SHP77 treated with DMSO at 0.1 percent for 48 hours (cell line): ENCODE measurements at regions not wholly inside any gene's neighbourhood (a gene's known extent, or its start where the extent isn't known, plus 50 kb on each side); places are given as distances from the start of the nearest gene placed in this dataset.
A peak's percentile ranks its signal among the peaks of the same experiment; 100 is the strongest.
"Not testable (repeated sequence)": the region's sequence is repeated elsewhere in the genome, so short reads cannot be mapped to it uniquely, and the experiment has no call there.

Source experiments
- DNase-seq: peaks from one replicate; lab custom pipeline; 2025; lab: John Stamatoyannopoulos, UW

GRCh38 chr6:140538926-140539325 is 1164.5 kb upstream of the CITED2 start:
- no peak for DNase-seq

- DNase-seq: no peak
Observed at GRCh38 chr6:140537834-140538705, 1163.6 kb upstream of the CITED2 start.

GRCh38 chr6:140537211-140537610 is 1162.8 kb upstream of the CITED2 start:
- DNase-seq: no peak

GRCh38 chr6:140535511-140535910 is 1161.1 kb upstream of the CITED2 start:
- DNase-seq: no peak

- no peak for DNase-seq
Observed at GRCh38 chr6:140533526-140533925, 1159.1 kb upstream of the CITED2 start.

GRCh38 chr6:140504776-140505175 is 1130.3 kb upstream of the CITED2 start:
- no peak for DNase-seq

GRCh38 chr6:140500849-140501248 is 1126.4 kb upstream of the CITED2 start:
- no peak for DNase-seq

- no peak for DNase-seq
Observed at GRCh38 chr6:140499607-140500006, 1125.2 kb upstream of the CITED2 start.

- no peak for DNase-seq
Observed at GRCh38 chr6:140494321-140495108, 1120.1 kb upstream of the CITED2 start.

- DNase-seq: not testable (repeated sequence)
Observed at GRCh38 chr6:140493470-140493869, 1119.0 kb upstream of the CITED2 start.

- no peak for DNase-seq
Observed at GRCh38 chr6:140490081-140490480, 1115.6 kb upstream of the CITED2 start.

- no peak for DNase-seq
Observed at GRCh38 chr6:140487586-140487985, 1113.1 kb upstream of the CITED2 start.

- no peak for DNase-seq
Observed at GRCh38 chr6:140486450-140487361, 1112.3 kb upstream of the CITED2 start.

GRCh38 chr6:140485740-140486449 is 1111.4 kb upstream of the CITED2 start:
- peak; percentile 49 for DNase-seq

- DNase-seq: no peak
Observed at GRCh38 chr6:140480852-140481251, 1106.4 kb upstream of the CITED2 start.

- DNase-seq: no peak
Observed at GRCh38 chr6:140478631-140479030, 1104.2 kb upstream of the CITED2 start.

GRCh38 chr6:140475086-140475485 is 1100.6 kb upstream of the CITED2 start:
- DNase-seq: no peak

- DNase-seq: no peak
Observed at GRCh38 chr6:140464720-140465119, 1090.3 kb upstream of the CITED2 start.

- DNase-seq: no peak
Observed at GRCh38 chr6:140463312-140463710, 1088.9 kb upstream of the CITED2 start.

GRCh38 chr6:140462453-140463311 is 1088.2 kb upstream of the CITED2 start:
- DNase-seq: no peak
